Keratinocyte (primary cell): ENCODE measurements at regions not wholly inside any gene's neighbourhood (a gene's known extent, or its start where the extent isn't known, plus 50 kb on each side); places are given as distances from the start of the nearest gene placed in this dataset.

Source experiments
- DNase-seq: peaks from one replicate; pipeline ENCODE4 v3.0.0-alpha.2; 2011; ENCODE audit warnings: low read depth, missing footprints, low spot score
- FAIRE-seq: peaks from 2 replicates; lab custom pipeline; 2011; peaks lifted over from hg19 to GRCh38; lab: Jason Lieb, UNC
- H2AFZ ChIP-seq: 2 replicates; pipeline ENCODE4 v1.6.0; 2012; ENCODE audit warnings: low read length, control low read depth, inconsistent platforms; ENCODE audit not compliant: control insufficient read depth
- H3K27ac ChIP-seq: 2 replicates; pipeline ENCODE4 v1.5.1; 2011; ENCODE audit warnings: low read length; ENCODE audit not compliant: control insufficient read depth, insufficient read depth
- H3K27me3 ChIP-seq: 3 replicates; pipeline ENCODE4 v1.6.0; 2011; ENCODE audit warnings: low read length; ENCODE audit not compliant: control insufficient read depth, insufficient read depth; ENCODE audit errors: extremely low read depth
- H3K36me3 ChIP-seq, 2 experiments: 2 replicates in 1 of 2; 3 replicates in 1 of 2; pipeline ENCODE4 v1.5.1; 2011; ENCODE audit warnings: low read length in 2 of 2, mild to moderate bottlenecking in 1 of 2; ENCODE audit not compliant: control insufficient read depth in 2 of 2, insufficient read depth in 2 of 2; ENCODE audit errors: extremely low read depth in 1 of 2
- H3K4me1 ChIP-seq: 3 replicates; pipeline ENCODE4 v1.5.1; 2011; ENCODE audit warnings: low read length; ENCODE audit not compliant: control insufficient read depth, insufficient read depth; ENCODE audit errors: extremely low read depth
- H3K4me2 ChIP-seq: 3 replicates; pipeline ENCODE4 v1.6.0; 2011; ENCODE audit warnings: low read depth, low read length; ENCODE audit not compliant: control insufficient read depth, insufficient read depth; ENCODE audit errors: extremely low read depth
- H3K4me3 ChIP-seq, 3 experiments: fragments of 200-600 bp in 1 of 3; sonication (generic) in 1 of 3; 2 replicates in 2 of 3; 3 replicates in 1 of 3; pipeline ENCODE4 v1.5.1; 2011 to 2016; ENCODE audit warnings: low read length in 3 of 3, mild to moderate bottlenecking in 3 of 3, control low read depth in 2 of 3, inconsistent platforms in 1 of 3, low read depth in 1 of 3, mixed read lengths in 1 of 3, mixed run types in 1 of 3, moderate library complexity in 1 of 3; ENCODE audit not compliant: control insufficient read depth in 2 of 3, insufficient read depth in 2 of 3; ENCODE audit errors: extremely low read depth in 1 of 3
- H3K79me2 ChIP-seq: 2 replicates; pipeline ENCODE4 v1.6.0; 2012; ENCODE audit warnings: low read length; ENCODE audit not compliant: control insufficient read depth, insufficient read depth
- H3K9ac ChIP-seq: 3 replicates; pipeline ENCODE4 v1.6.0; 2011; ENCODE audit warnings: low read length; ENCODE audit not compliant: control insufficient read depth, insufficient read depth; ENCODE audit errors: extremely low read depth
- H3K9me1 ChIP-seq: 3 replicates; pipeline ENCODE4 v1.6.0; 2011; ENCODE audit warnings: low read length; ENCODE audit not compliant: control insufficient read depth, insufficient read depth; ENCODE audit errors: extremely low read depth
- H3K9me3 ChIP-seq: 2 replicates; pipeline ENCODE4 v1.5.1; 2012; ENCODE audit warnings: low read depth, low read length; ENCODE audit not compliant: control insufficient read depth
- H4K20me1 ChIP-seq: 3 replicates; pipeline ENCODE4 v1.6.0; 2011; ENCODE audit warnings: low read length; ENCODE audit not compliant: control insufficient read depth, insufficient read depth; ENCODE audit errors: extremely low read depth
- CTCF ChIP-seq, 3 experiments: IDR thresholded peaks in 1 of 3; conservative IDR thresholded peaks in 1 of 3; optimal IDR thresholded peaks in 1 of 3; 2 replicates in 2 of 3; 3 replicates in 1 of 3; pipeline versions ENCODE3 to v1.5.1; 2011; ENCODE audit warnings: low read length in 3 of 3, mild to moderate bottlenecking in 3 of 3, moderate library complexity in 2 of 3, control low read depth in 1 of 3, inconsistent platforms in 1 of 3; ENCODE audit not compliant: insufficient read depth in 2 of 3; ENCODE audit errors: extremely low read depth in 1 of 3
- EZH2 ChIP-seq: IDR thresholded peaks from one replicate; pipeline ENCODE4 v1.6.1; 2012; ENCODE audit warnings: inconsistent platforms, mild to moderate bottlenecking, low read length, moderate library complexity
- dilution Hi-C: fragments of 300-500 bp; cut with MboI; formaldehyde crosslinking; loops from one replicate; pipeline ENCODE4 v1.7.0; 2020; ENCODE audit warnings: low sequenced_read_pairs; ENCODE audit not compliant: extremely low pct_ligation_motif_present

DNA sequence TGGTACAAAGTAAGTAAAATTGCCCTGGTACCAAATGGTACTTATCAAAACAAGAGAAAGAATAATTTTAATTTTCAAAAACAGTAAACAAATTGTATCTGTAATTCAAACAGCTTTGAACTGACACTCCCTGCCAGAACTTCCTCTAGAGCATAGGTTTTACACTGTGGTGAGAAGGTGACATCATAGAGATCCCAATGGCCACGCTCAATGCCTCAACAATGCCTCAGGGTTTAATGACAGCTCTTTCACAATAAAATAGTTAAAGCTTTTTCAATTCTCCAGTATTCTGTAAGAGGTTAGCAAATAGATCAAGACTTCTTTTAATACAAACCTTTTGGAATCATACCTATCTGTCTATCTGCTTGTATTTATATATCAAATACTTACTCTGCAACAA, 437.1 kb downstream of the PRR16 start:
- no peaks in the 10 kb centered on the region for H3K36me3 ChIP-seq
- H3K27ac ChIP-seq, result no peak overlapping the region
- H4K20me1 ChIP-seq, result no peaks in the 10 kb centered on the region
- H3K4me2 ChIP-seq, result no peak overlapping the region
- no peak overlapping the region for H3K9ac ChIP-seq
- no peaks in the 10 kb centered on the region for H3K9me3 ChIP-seq
- no peak for FAIRE-seq
- no peaks in the 10 kb centered on the region for H3K9me1 ChIP-seq
- DNase-seq, result no peak
- H3K4me1 ChIP-seq, result no peaks in the 10 kb centered on the region
- no peak overlapping the region for H3K4me3 ChIP-seq
- no peaks in the 10 kb centered on the region for H3K79me2 ChIP-seq
- dilution Hi-C loops, result no loop called here
- H3K27me3 ChIP-seq, result no peaks in the 10 kb centered on the region
- H2AFZ ChIP-seq, result no peak overlapping the region
- TF ChIP-seq CTCF (optimal IDR thresholded peaks at IDR 0.05 in 1 of 3, IDR thresholded peaks at IDR 0.05 in 1 of 3, conservative IDR thresholded peaks at IDR 0.05 in 1 of 3; ENCODE audit: extremely low read depth in 1 of 3, insufficient read depth in 2 of 3, low read length in 3 of 3), result no peak
- no peak for TF ChIP-seq EZH2

DNA sequence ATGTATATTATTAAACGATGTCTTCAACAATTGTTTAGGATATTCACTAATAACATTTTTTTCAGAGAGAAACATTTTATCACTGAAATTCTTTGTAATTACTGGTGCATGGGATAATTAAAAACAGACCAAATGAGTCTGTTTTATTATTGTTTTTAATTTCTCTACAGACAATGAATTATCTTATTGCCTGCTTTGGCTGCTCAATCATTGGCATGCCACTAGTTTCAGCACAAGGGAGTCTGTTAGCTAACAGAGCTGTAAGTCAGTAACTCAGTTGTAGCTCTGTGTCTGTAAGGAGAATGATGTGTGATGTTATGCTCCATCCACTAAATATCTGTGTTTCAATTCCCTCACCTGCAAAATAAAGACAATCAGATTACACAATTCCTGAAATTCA, 443.9 kb downstream of the PRR16 start:
- dilution Hi-C loops, result no loop called here

More for the DNA sequence above, 443.9 kb downstream of the PRR16 start:
- Histone ChIP-seq H3K79me2 (no peaks in the 10 kb centered on the region), H3K4me3 (no peak overlapping the region), H3K36me3 (no peaks in the 10 kb centered on the region), H2AFZ (no peak overlapping the region), H3K4me1 (no peaks in the 10 kb centered on the region), H3K27ac (no peak overlapping the region), H3K9me3 (no peaks in the 10 kb centered on the region), H3K9me1 (no peaks in the 10 kb centered on the region), H3K9ac (no peak overlapping the region), H4K20me1 (no peaks in the 10 kb centered on the region), H3K27me3 (no peaks in the 10 kb centered on the region), H3K4me2 (no peak overlapping the region)
- TF ChIP-seq EZH2 (no peak), CTCF (optimal IDR thresholded peaks at IDR 0.05 in 1 of 3, IDR thresholded peaks at IDR 0.05 in 1 of 3, conservative IDR thresholded peaks at IDR 0.05 in 1 of 3; ENCODE audit: extremely low read depth in 1 of 3, insufficient read depth in 2 of 3, low read length in 3 of 3) (no peak)
- FAIRE-seq, result no peak
- no peak for DNase-seq
